Gastroesophageal sphincter (tissue), 4 donors: ENCODE measurements at regions not wholly inside any gene's neighbourhood (a gene's known extent, or its start where the extent isn't known, plus 50 kb on each side); places are given as distances from the start of the nearest gene placed in this dataset.
A peak's percentile ranks its signal among the peaks of the same experiment; 100 is the strongest.

Source experiments
- ATAC-seq: fragments of 150-250 bp; one replicate; pipeline ENCODE4 v1.9.1; 2016; ENCODE audit warnings: mild to moderate bottlenecking, moderate library complexity
- H3K27ac ChIP-seq, 4 donors: fragments of 200-600 bp; sonication (generic) in 3 of 4; 1 replicate in 3 of 4; 2 replicates in 1 of 4; pipeline ENCODE4 v1.5.1; 2016 to 2019
- H3K27me3 ChIP-seq: fragments of 200-600 bp; sonication (generic); one replicate; pipeline ENCODE4 v1.5.1; 2019
- H3K36me3 ChIP-seq, 2 donors: fragments of 200-600 bp; sonication (generic); one replicate each; pipeline ENCODE4 v1.5.1; 2019; ENCODE audit warnings: control low read depth in 1 of 2
- H3K4me1 ChIP-seq, 3 donors: fragments of 200-600 bp; sonication (generic); 1 replicate in 2 of 3; 2 replicates in 1 of 3; pipeline ENCODE4 v1.5.1; 2016 to 2019; ENCODE audit warnings: control low read depth in 2 of 3
- H3K4me3 ChIP-seq, 2 donors: fragments of 200-600 bp; sonication (generic); one replicate each; pipeline ENCODE4 v1.5.1; 2019; ENCODE audit warnings: mild to moderate bottlenecking in 1 of 2, moderate library complexity in 1 of 2
- H3K9me3 ChIP-seq, 3 donors: fragments of 200-600 bp; sonication (generic); one replicate each; pipeline ENCODE4 v1.5.1; 2017 to 2019; ENCODE audit warnings: control low read depth in 2 of 3
- CTCF ChIP-seq, 4 experiments: fragments of 200-600 bp in 2 of 4; fragments of 450-650 bp in 2 of 4; sonication (generic) in 1 of 4; IDR thresholded peaks; one replicate each; pipeline ENCODE4 v1.5.1; 2017 to 2019; ENCODE audit warnings: antibody characterized with exemption in 4 of 4, mild to moderate bottlenecking in 2 of 4, moderate library complexity in 2 of 4
- EP300 ChIP-seq: sonication (generic); formaldehyde crosslinking; IDR thresholded peaks from one replicate; pipeline ENCODE4 v1.6.1; 2017; ENCODE audit warnings: antibody characterized with exemption, mild to moderate bottlenecking
- POLR2A ChIP-seq, 2 donors: fragments of 450-650 bp; IDR thresholded peaks; one replicate each; pipeline ENCODE4 v1.6.1; 2017; ENCODE audit warnings: antibody characterized with exemption in 2 of 2, mild to moderate bottlenecking in 2 of 2, moderate library complexity in 1 of 2
- POLR2AphosphoS5 ChIP-seq: sonication (generic); formaldehyde crosslinking; IDR thresholded peaks from one replicate; pipeline ENCODE4 v1.6.1; 2017; ENCODE audit warnings: antibody characterized with exemption
- WGBS, 2 donors: methylation state at CpG; one replicate each; pipeline ENCODE4 v1.1.5; 2018; ENCODE audit warnings: low coverage in 1 of 2; 5-methylcytosine and 5-hydroxymethylcytosine counted together

- WGBS, 2 donors, result 68 to 80% methylated on average over 3 of the region's 3 CpGs
- no peaks in the 10 kb centered on the region for H3K27me3 ChIP-seq
- ATAC-seq, result no peak
- H3K9me3 ChIP-seq, result no peaks in the 10 kb centered on the region
- H3K4me1 ChIP-seq, result peaks cover 0 to 7% (median 0%) of the 10 kb centered on the region in 3 donors
- H3K27ac ChIP-seq, result no peak overlapping the region
- H3K4me3 ChIP-seq, result no peak overlapping the region
- H3K36me3 ChIP-seq, result peaks cover 0 to 13% of the 10 kb centered on the region in 2 donors
- TF ChIP-seq EP300 (no peak), POLR2AphosphoS5 (no peak), CTCF (IDR thresholded peaks at IDR 0.05) (no peak), POLR2A (IDR thresholded peaks at IDR 0.05) (no peak)
Observed at GRCh38 chr6:25118038-25118437, 161.1 kb upstream of the CARMIL1 start.

GRCh38 chr6:25121186-25121585 is 158.0 kb upstream of the CARMIL1 start:
- H3K27ac ChIP-seq, result peak overlapping the region in 3 of 4 donors; percentile 28 to 45 (median 33)

GRCh38 chr6:25122001-25122400 is 157.2 kb upstream of the CARMIL1 start:
- peak; percentile 62 for ATAC-seq
- H3K27me3 ChIP-seq, result no peaks in the 10 kb centered on the region
- no peak overlapping the region for H3K4me3 ChIP-seq
- peaks cover 0 to 11% of the 10 kb centered on the region in 2 donors for H3K36me3 ChIP-seq
- no peaks in the 10 kb centered on the region for H3K9me3 ChIP-seq
- WGBS, 2 donors, result 39 to 56% methylated on average over 2 of the region's 2 CpGs
- no peak for TF ChIP-seq EP300
- TF ChIP-seq POLR2A (IDR thresholded peaks at IDR 0.05), result no peak
- TF ChIP-seq POLR2AphosphoS5, result peak; percentile 23
- H3K27ac ChIP-seq, result peak overlapping the region in 3 of 4 donors; percentile 28 to 45 (median 29)
- peaks cover 0 to 7% (median 0%) of the 10 kb centered on the region in 3 donors for H3K4me1 ChIP-seq

More at GRCh38 chr6:25121186-25121585, 158.0 kb upstream of the CARMIL1 start:
- Histone ChIP-seq H3K9me3 (no peaks in the 10 kb centered on the region), H3K27me3 (no peaks in the 10 kb centered on the region), H3K4me1 (peaks cover 0 to 7% (median 0%) of the 10 kb centered on the region in 3 donors), H3K4me3 (no peak overlapping the region), H3K36me3 (peaks cover 0 to 11% of the 10 kb centered on the region in 2 donors)
- TF ChIP-seq POLR2AphosphoS5, result no peak
- TF ChIP-seq CTCF (IDR thresholded peaks at IDR 0.05), result no peak
- TF ChIP-seq EP300, result no peak
- no peak for TF ChIP-seq POLR2A (IDR thresholded peaks at IDR 0.05)
- no peak for ATAC-seq

GRCh38 chr6:25122622-25123237 is 156.4 kb upstream of the CARMIL1 start:
- H3K4me1 ChIP-seq, result peaks cover 0 to 7% (median 0%) of the 10 kb centered on the region in 3 donors
- peak overlapping the region in 3 of 4 donors; percentile 28 to 45 (median 29) for H3K27ac ChIP-seq
- peaks cover 0 to 11% of the 10 kb centered on the region in 2 donors for H3K36me3 ChIP-seq
- no peak for ATAC-seq
- 41 to 73% methylated on average over 3 of the region's 3 CpGs for WGBS, 2 donors
- no peaks in the 10 kb centered on the region for H3K9me3 ChIP-seq
- H3K27me3 ChIP-seq, result no peaks in the 10 kb centered on the region
- TF ChIP-seq CTCF (IDR thresholded peaks at IDR 0.05), result no peak
- no peak for TF ChIP-seq EP300
- no peak overlapping the region for H3K4me3 ChIP-seq

- Histone ChIP-seq H3K4me3 (no peak overlapping the region), H3K27ac (no peak overlapping the region), H3K4me1 (peaks cover 0 to 7% (median 0%) of the 10 kb centered on the region in 3 donors), H3K36me3 (peaks cover 0 to 11% of the 10 kb centered on the region in 2 donors), H3K9me3 (no peaks in the 10 kb centered on the region), H3K27me3 (no peaks in the 10 kb centered on the region)
- 82 to 100% methylated on average over 2 of the region's 2 CpGs for WGBS, 2 donors
- no peak for ATAC-seq
- TF ChIP-seq EP300 (no peak), POLR2AphosphoS5 (no peak), POLR2A (IDR thresholded peaks at IDR 0.05) (no peak), CTCF (IDR thresholded peaks at IDR 0.05) (no peak)
Observed at GRCh38 chr6:25124216-25124715, 154.9 kb upstream of the CARMIL1 start.
